A549 (cell line): ENCODE measurements at regions not wholly inside any gene's neighbourhood (a gene's known extent, or its start where the extent isn't known, plus 50 kb on each side); places are given as distances from the start of the nearest gene placed in this dataset.
A peak's percentile ranks its signal among the peaks of the same experiment; 100 is the strongest.

Experiments
- ATAC-seq, 2 experiments: fragments of 200-7000 bp in 1 of 2; fragments of >200 bp in 1 of 2; cut with Nextera tagmentation in 1 of 2; cut with Tn5 transposase in 1 of 2; 3 replicates each; pipeline versions ENCODE4 v1.8.0 to v1.9.1; 2018 to 2020; ENCODE audit warnings: mild to moderate bottlenecking in 1 of 2, moderate library complexity in 1 of 2
- CTCF ChIA-PET: fragments of 300-600 bp; sonication (Branson Sonifier 250); formaldehyde crosslinking; extraction: SDS; loops from one replicate; lab custom pipeline; 2021; ENCODE audit warnings: antibody characterized with exemption, inconsistent platforms; lab: Yijun Ruan, JAX
- POLR2A ChIA-PET: fragments of 350-600 bp; formaldehyde crosslinking; extraction: SDS; loops from one replicate; lab custom pipeline; 2021; ENCODE audit warnings: antibody characterized with exemption, inconsistent platforms; lab: Yijun Ruan, JAX
- DNase-seq, 2 experiments: peaks; one replicate each; pipeline versions ENCODE4 v3.0.0 to v3.0.0-alpha.2; 2011 to 2016; ENCODE audit warnings: low read depth in 1 of 2, low spot score in 1 of 2
- FAIRE-seq: peaks from 2 replicates; lab custom pipeline; 2011; peaks lifted over from hg19 to GRCh38; lab: Jason Lieb, UNC
- H3K27ac ChIP-seq, 2 experiments: fragments of >200 bp; sonication (Bioruptor Twin); formaldehyde crosslinking; 3 replicates each; pipeline ENCODE4 v1.5.1; 2016 to 2017
- H3K4me1 ChIP-seq: fragments of >200 bp; sonication (Bioruptor Twin); formaldehyde crosslinking; 3 replicates; pipeline ENCODE4 v1.6.1; 2016
- H3K4me2 ChIP-seq: fragments of >200 bp; sonication (Bioruptor Twin); formaldehyde crosslinking; 3 replicates; pipeline ENCODE4 v1.6.1; 2016
- H3K4me3 ChIP-seq: fragments of >200 bp; sonication (Bioruptor Twin); formaldehyde crosslinking; 3 replicates; pipeline ENCODE4 v1.5.1; 2016
- H3K9me3 ChIP-seq: fragments of >200 bp; sonication (Bioruptor Twin); formaldehyde crosslinking; 3 replicates; pipeline ENCODE4 v1.6.1; 2016
- BCL3 ChIP-seq: fragments of >200 bp; sonication (Bioruptor Twin); formaldehyde crosslinking; IDR thresholded peaks from 3 replicates; pipeline ENCODE4 v1.6.1; 2016
- BHLHE40 ChIP-seq: IDR thresholded peaks from 2 replicates; pipeline ENCODE4 v1.6.1; 2012; ENCODE audit warnings: low read depth, low read length, inconsistent platforms
- CHD4 ChIP-seq: fragments of 200-600 bp; sonication (generic); IDR thresholded peaks from 2 replicates; pipeline ENCODE4 v1.6.1; 2016; ENCODE audit warnings: antibody characterized with exemption, mild to moderate bottlenecking, borderline replicate concordance
- CTCF ChIP-seq: fragments of >200 bp; sonication (Bioruptor Twin); formaldehyde crosslinking; IDR thresholded peaks from 3 replicates; pipeline ENCODE4 v1.5.1; 2016
- E2F6 ChIP-seq: IDR thresholded peaks from 2 replicates; pipeline ENCODE4 v1.6.1; 2012; ENCODE audit warnings: low read depth, borderline replicate concordance
- ELK1 ChIP-seq: fragments of 150-350 bp; IDR thresholded peaks from 2 replicates; pipeline ENCODE4 v1.6.1; 2014; ENCODE audit warnings: low read depth, mild to moderate bottlenecking, low read length
- ESRRA ChIP-seq: fragments of 150-350 bp; IDR thresholded peaks from 2 replicates; pipeline ENCODE4 v1.6.1; 2014; ENCODE audit warnings: mild to moderate bottlenecking, low read length, borderline replicate concordance
- FOSB ChIP-seq: fragments of 250-450 bp; sonication (Bioruptor Pico); IDR thresholded peaks from 2 replicates; pipeline ENCODE4 v1.5.0; 2020; ENCODE audit warnings: mild to moderate bottlenecking, moderate library complexity
- FOSL2 ChIP-seq, 2 experiments: fragments of 450-650 bp in 1 of 2; fragments of >200 bp in 1 of 2; sonication (Bioruptor Twin) in 1 of 2; formaldehyde crosslinking; IDR thresholded peaks; 2 replicates each; pipeline versions ENCODE4 v1.5.0 to v1.6.1; 2016 to 2020; ENCODE audit warnings: mild to moderate bottlenecking in 1 of 2, moderate library complexity in 1 of 2
- FOXS1 ChIP-seq: fragments of 250-450 bp; sonication (Bioruptor Pico); IDR thresholded peaks from 2 replicates; pipeline ENCODE4 v1.5.0; 2020; ENCODE audit warnings: mild to moderate bottlenecking, moderate library complexity
- HES2 ChIP-seq: fragments of >200 bp; sonication (Bioruptor Twin); formaldehyde crosslinking; IDR thresholded peaks from 2 replicates; pipeline ENCODE4 v1.6.1; 2016
- JUN ChIP-seq, 2 experiments: fragments of >200 bp; sonication (Bioruptor Twin); formaldehyde crosslinking; IDR thresholded peaks; 2 replicates in 1 of 2; 3 replicates in 1 of 2; pipeline ENCODE4 v1.6.1; 2016 to 2017
- MAFK ChIP-seq: fragments of 450-650 bp; IDR thresholded peaks from 2 replicates; pipeline ENCODE4 v1.6.1; 2014; ENCODE audit not compliant: partially characterized antibody
- MAX ChIP-seq: IDR thresholded peaks from 2 replicates; pipeline ENCODE4 v1.6.1; 2012
- MAZ ChIP-seq: fragments of 150-350 bp; IDR thresholded peaks from 2 replicates; pipeline ENCODE4 v1.6.1; 2014; ENCODE audit warnings: antibody characterized with exemption, low read depth, low read length, borderline replicate concordance
- NFE2L2 ChIP-seq: fragments of 150-350 bp; conservative IDR thresholded peaks from 2 replicates; pipeline ENCODE4 v1.6.1; 2014; ENCODE audit warnings: low read length
- NPAS2 ChIP-seq: fragments of 250-450 bp; sonication (Bioruptor Pico); IDR thresholded peaks from 2 replicates; pipeline ENCODE4 v1.8.0; 2022; ENCODE audit warnings: mild to moderate bottlenecking, moderate library complexity, borderline replicate concordance
- SMC3 ChIP-seq: fragments of >200 bp; sonication (Bioruptor Twin); formaldehyde crosslinking; IDR thresholded peaks from 3 replicates; pipeline ENCODE4 v1.6.1; 2018; ENCODE audit warnings: inconsistent platforms
- TP53 ChIP-seq: fragments of 250-450 bp; sonication (Bioruptor Pico); IDR thresholded peaks from 2 replicates; pipeline ENCODE4 v1.5.0; 2021; ENCODE audit warnings: mild to moderate bottlenecking, moderate library complexity
- USF2 ChIP-seq: fragments of 450-650 bp; IDR thresholded peaks from 2 replicates; pipeline ENCODE4 v1.6.1; 2014; ENCODE audit warnings: antibody characterized with exemption
- WGBS: methylation state at CpG from one replicate; pipeline ENCODE4 v1.1.6; 2017; ENCODE audit errors: missing lambda C conversion rate; 5-methylcytosine and 5-hydroxymethylcytosine counted together

- ATAC-seq (no peak), FAIRE-seq (peak; percentile 13), DNase-seq (no peak)
- Histone ChIP-seq H3K9me3 (no peaks in the 10 kb centered on the region), H3K4me2 (no peak overlapping the region), H3K4me3 (no peak overlapping the region), H3K27ac (no peak overlapping the region), H3K4me1 (no peaks in the 10 kb centered on the region)
- CTCF ChIA-PET: interaction anchor here (1.2 kb wide), 1 partner anchor 17 kb away, joined by 3 read pairs; no protein-coding TSS in a partner anchor
- 4% methylated on average over 2 of the region's 2 CpGs for WGBS
- POLR2A ChIA-PET: no interaction called here
- no peak for TF ChIP-seq SMC3
These were observed 181.6 kb upstream of the RORA start for GRCh38 chr15:61410662-61411061.

- 58% methylated on average over 2 of the region's 2 CpGs for WGBS
- ChIA-PET CTCF (interaction anchor here (1.2 kb wide), 1 partner anchor 8 kb away, joined by 3 read pairs; no protein-coding TSS in a partner anchor), POLR2A (no interaction called here)
- ATAC-seq: no peak
- Histone ChIP-seq H3K27ac (no peak overlapping the region), H3K4me3 (no peak overlapping the region), H3K4me2 (no peak overlapping the region), H3K9me3 (no peaks in the 10 kb centered on the region), H3K4me1 (no peaks in the 10 kb centered on the region)
- FAIRE-seq: no peak
- peak in 1 of 2 experiments; percentile 4 for DNase-seq
- TF ChIP-seq MAFK: peak; percentile 7
- no peak for TF ChIP-seq CTCF
These were observed 175.5 kb upstream of the RORA start for GRCh38 chr15:61404567-61404966.

GRCh38 chr15:61403884-61404283 is 174.8 kb upstream of the RORA start:
- no peak for TF ChIP-seq FOXS1
- TF ChIP-seq HES2: no peak
- no peak for TF ChIP-seq MAX
- TF ChIP-seq CHD4: no peak
- TF ChIP-seq TP53 (CRISPR knock-in tag): no peak
- no peak for TF ChIP-seq ELK1
- TF ChIP-seq NPAS2 (CRISPR knock-in tag): no peak
- TF ChIP-seq JUN (IDR thresholded peaks at IDR 0.05): no peak
- no peak for TF ChIP-seq ESRRA
- TF ChIP-seq FOSL2 (IDR thresholded peaks at IDR 0.05): no peak
- no peak for TF ChIP-seq FOSL2 (CRISPR knock-in tag; IDR thresholded peaks at IDR 0.05)
- TF ChIP-seq FOSB: no peak
- no peak for TF ChIP-seq NFE2L2
- no peak for TF ChIP-seq MAFK
- TF ChIP-seq USF2: no peak
- TF ChIP-seq E2F6: no peak
- TF ChIP-seq MAZ: no peak
- no peak for TF ChIP-seq SMC3
- no peak for TF ChIP-seq BHLHE40
- no peak for TF ChIP-seq BCL3
- no peak overlapping the region for H3K27ac ChIP-seq
- FAIRE-seq: no peak
- H3K4me3 ChIP-seq: no peak overlapping the region
- POLR2A ChIA-PET: no interaction called here
- 17% methylated on average over 6 of the region's 6 CpGs for WGBS
- DNase-seq: no peak
- H3K4me2 ChIP-seq: no peak overlapping the region
- no peak for ATAC-seq
- no peaks in the 10 kb centered on the region for H3K4me1 ChIP-seq
- CTCF ChIA-PET: no interaction called here
- H3K9me3 ChIP-seq: no peaks in the 10 kb centered on the region
